ENCODE measurements at regions not wholly inside any gene's neighbourhood (a gene's known extent, or its start where the extent isn't known, plus 50 kb on each side); places are given as distances from the start of the nearest gene placed in this dataset.

GRCh38 chr18:79598633-79599175 lies 80.9 kb upstream of the CTDP1 start:
- Histone ChIP-seq H3K4me1 (peaks cover 0 to 21% (median 9%) of the 10 kb centered on the region in 9 donors), H3K36me3 (no peaks in the 10 kb centered on the region), H3K4me3 (no peak overlapping the region), H3K27me3 (peaks cover 0 to 36% (median 23%) of the 10 kb centered on the region in 7 donors), H3K9me3 (peaks cover 0 to 2% (median 0%) of the 10 kb centered on the region in 11 donors), H3K27ac (no peak overlapping the region)
- 81 to 82% methylated on average over 20 of the region's 20 CpGs for WGBS, 2 donors
- ATAC-seq (no peak), DNase-seq (no peak)
- no peak for TF ChIP-seq CTCF (IDR thresholded peaks at IDR 0.05)
- intact Hi-C loops (cut with DNase I) = loop anchor here in 1 of 10 donors (10.0 kb wide), 1 partner anchor 64 kb away; no protein-coding TSS in a partner anchor

GRCh38 chr18:79599441-79599931 lies 80.1 kb upstream of the CTDP1 start:
- TF ChIP-seq CTCF (IDR thresholded peaks at IDR 0.05) = no peak
- no peak overlapping the region for H3K27ac ChIP-seq
- DNase-seq (no peak), ATAC-seq (no peak)
- H3K36me3 ChIP-seq = no peaks in the 10 kb centered on the region
- no peak overlapping the region for H3K4me3 ChIP-seq
- no peaks in the 10 kb centered on the region for H3K9me3 ChIP-seq
- H3K4me1 ChIP-seq = peaks cover 0 to 21% (median 9%) of the 10 kb centered on the region in 9 donors
- WGBS, 2 donors = 83 to 85% methylated on average over 19 of the region's 19 CpGs
- intact Hi-C loops (cut with DNase I) = loop anchor here in 1 of 10 donors (10.0 kb wide), 1 partner anchor 65 kb away; no protein-coding TSS in a partner anchor
- peaks cover 0 to 33% (median 22%) of the 10 kb centered on the region in 7 donors for H3K27me3 ChIP-seq

- no peak for DNase-seq
- Histone ChIP-seq H3K9me3 (no peaks in the 10 kb centered on the region), H3K27ac (no peak overlapping the region), H3K27me3 (peaks cover 0 to 33% (median 16%) of the 10 kb centered on the region in 7 donors), H3K4me1 (peaks cover 0 to 21% (median 9%) of the 10 kb centered on the region in 9 donors), H3K4me3 (no peak overlapping the region), H3K36me3 (no peaks in the 10 kb centered on the region)
- no peak for ATAC-seq
- no peak for TF ChIP-seq CTCF (IDR thresholded peaks at IDR 0.05)
- intact Hi-C loops (cut with DNase I) = no loop called here
- 72 to 82% methylated on average over 6 of the region's 6 CpGs for WGBS, 2 donors
Measured at GRCh38 chr18:79600141-79600540, 79.5 kb upstream of the CTDP1 start.

- H3K36me3 ChIP-seq = no peaks in the 10 kb centered on the region
- no peak overlapping the region for H3K4me3 ChIP-seq
- peaks cover 0 to 21% (median 9%) of the 10 kb centered on the region in 9 donors for H3K4me1 ChIP-seq
- H3K9me3 ChIP-seq = no peaks in the 10 kb centered on the region
- H3K27ac ChIP-seq = no peak overlapping the region
- ATAC-seq (no peak), DNase-seq (no peak)
- peaks cover 0 to 33% (median 16%) of the 10 kb centered on the region in 7 donors for H3K27me3 ChIP-seq
- no peak for TF ChIP-seq CTCF (IDR thresholded peaks at IDR 0.05)
- intact Hi-C loops (cut with DNase I) = no loop called here
- WGBS, 2 donors = 84 to 88% methylated on average over 2 of the region's 2 CpGs
Measured at GRCh38 chr18:79600596-79600995, 79.0 kb upstream of the CTDP1 start.
